ENCODE measurements at regions not wholly inside any gene's neighbourhood (a gene's known extent, or its start where the extent isn't known, plus 50 kb on each side); places are given as distances from the start of the nearest gene placed in this dataset.

GRCh38 chr15:36235173-36235572, 344.3 kb upstream of the CDIN1 start:
- TF ChIP-seq EP300 (IDR thresholded peaks at IDR 0.05) (no peak), POLR2A (IDR thresholded peaks at IDR 0.05) (no peak)
- TF ChIP-seq, protein P1, sequence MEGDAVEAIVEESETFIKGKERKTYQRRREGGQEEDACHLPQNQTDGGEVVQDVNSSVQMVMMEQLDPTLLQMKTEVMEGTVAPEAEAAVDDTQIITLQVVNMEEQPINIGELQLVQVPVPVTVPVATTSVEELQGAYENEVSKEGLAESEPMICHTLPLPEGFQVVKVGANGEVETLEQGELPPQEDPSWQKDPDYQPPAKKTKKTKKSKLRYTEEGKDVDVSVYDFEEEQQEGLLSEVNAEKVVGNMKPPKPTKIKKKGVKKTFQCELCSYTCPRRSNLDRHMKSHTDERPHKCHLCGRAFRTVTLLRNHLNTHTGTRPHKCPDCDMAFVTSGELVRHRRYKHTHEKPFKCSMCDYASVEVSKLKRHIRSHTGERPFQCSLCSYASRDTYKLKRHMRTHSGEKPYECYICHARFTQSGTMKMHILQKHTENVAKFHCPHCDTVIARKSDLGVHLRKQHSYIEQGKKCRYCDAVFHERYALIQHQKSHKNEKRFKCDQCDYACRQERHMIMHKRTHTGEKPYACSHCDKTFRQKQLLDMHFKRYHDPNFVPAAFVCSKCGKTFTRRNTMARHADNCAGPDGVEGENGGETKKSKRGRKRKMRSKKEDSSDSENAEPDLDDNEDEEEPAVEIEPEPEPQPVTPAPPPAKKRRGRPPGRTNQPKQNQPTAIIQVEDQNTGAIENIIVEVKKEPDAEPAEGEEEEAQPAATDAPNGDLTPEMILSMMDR (IDR thresholded peaks at IDR 0.05): no peak

Measured in tibial nerve (tissue), 4 donors.